HG02852 (cell line): ENCODE measurements at regions not wholly inside any gene's neighbourhood (a gene's known extent, or its start where the extent isn't known, plus 50 kb on each side); places are given as distances from the start of the nearest gene placed in this dataset.

Source experiments
- ATAC-seq: cut with Tn5 transposase; IDR thresholded peaks from one replicate; pipeline ENCODE4 v1.9.1; 2021; ENCODE audit warnings: mild to moderate bottlenecking, moderate library complexity; ENCODE audit not compliant: unreplicated experiment

DNA sequence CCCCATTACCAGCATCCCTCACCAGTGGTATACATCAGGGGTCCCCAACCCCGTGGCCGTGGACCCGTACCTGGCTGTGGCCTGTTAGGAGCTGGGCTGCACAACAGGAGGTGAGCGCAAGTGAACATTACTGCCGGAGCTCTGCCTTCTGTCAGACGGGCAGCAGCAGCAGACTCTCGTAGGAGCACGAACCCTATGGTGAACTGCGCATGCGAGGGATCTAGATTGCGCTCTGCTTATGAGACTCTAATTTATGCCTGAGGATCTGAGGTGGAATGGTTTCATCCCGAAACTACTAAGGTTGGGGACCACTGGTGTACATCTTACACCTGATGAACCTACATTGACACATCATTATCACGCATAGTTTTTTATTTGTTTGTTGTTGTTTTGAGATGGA lies 52.8 kb upstream of the DHX15 start:
- no peak for ATAC-seq

GRCh38 chr4:24638396-24638875 lies 54.1 kb upstream of the DHX15 start:
- no peak for ATAC-seq

DNA sequence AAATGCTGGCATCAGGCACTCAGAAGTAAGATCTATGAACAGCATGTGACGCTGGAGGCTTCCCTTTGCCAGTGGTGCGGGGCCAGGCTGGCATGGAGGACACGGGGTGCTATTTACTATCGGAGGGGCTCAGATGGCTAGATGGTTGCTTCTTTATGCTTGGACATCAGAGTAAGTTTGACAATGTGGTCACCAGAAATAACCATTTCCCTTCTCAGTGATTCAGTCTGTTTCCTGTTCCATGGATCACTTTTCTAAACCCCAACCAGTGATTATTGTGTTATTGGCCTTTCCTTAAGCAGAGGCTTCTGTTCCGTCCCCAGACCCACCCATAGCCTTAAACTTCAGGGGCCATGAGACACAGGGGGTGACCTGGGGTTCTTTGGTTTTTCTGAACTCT lies 55.4 kb upstream of the DHX15 start:
- ATAC-seq: no peak

- ATAC-seq: no peak
Observed at GRCh38 chr4:24640366-24640765, 56.0 kb upstream of the DHX15 start.

DNA sequence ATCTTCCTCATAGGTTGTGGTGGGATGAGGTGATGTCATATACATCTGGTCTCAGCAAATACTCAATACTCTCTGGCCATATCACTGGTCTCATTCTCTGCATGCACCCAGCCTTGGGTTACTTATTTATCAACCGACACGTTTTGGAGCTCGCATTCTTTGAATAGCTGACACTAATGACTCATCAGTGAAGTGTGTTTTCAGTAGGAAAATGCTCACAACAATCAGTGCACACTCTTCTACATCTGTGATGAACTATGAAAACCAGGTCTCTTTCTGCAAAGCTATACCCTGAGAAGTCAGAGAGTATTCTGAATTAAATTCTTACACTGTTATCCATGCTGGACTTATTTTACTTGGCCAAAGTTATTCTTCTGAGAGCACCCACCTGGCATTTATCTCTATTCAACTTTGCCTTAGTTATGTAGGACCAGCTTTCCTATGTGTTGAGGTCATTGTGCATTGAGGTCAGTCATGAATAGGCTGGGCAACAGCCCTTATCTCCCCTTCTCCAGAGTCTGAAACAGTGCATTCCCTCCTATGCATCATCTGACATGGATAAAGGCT lies 58.7 kb upstream of the DHX15 start:
- no peak for ATAC-seq

DNA sequence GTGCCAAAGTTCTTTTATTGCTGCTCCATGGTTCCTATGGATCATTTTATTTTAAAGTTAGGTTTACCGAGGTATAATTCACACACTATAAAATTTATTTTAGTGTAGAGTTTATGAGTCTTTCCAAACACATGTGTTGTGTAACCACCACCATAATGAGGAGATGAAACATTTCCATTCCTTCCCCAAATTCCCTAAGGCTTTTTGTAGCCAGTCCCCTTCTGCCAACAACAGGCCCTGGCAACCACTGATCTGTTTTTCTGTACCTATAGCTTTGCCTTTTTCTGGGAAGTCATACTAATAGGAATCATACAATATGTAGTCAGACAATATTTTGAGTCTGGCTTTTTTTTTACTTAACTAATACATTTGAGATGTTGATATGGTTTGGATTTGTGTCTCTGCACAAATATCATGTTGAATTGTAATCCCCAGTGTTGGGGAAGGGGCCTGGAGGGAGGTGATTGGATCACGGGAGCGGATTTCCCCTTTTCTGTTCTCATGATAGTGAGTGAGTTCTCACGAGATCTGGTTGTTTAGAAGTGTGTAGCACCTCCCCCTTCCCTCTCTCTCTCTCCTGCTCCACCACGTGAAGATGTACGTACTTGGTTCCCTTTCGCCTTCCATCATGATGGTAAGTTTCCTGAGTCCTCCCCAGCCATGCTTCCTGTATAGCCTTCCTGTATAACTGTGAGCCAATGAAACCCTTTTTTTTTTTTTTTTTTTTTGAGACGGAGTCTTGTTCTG lies 59.6 kb upstream of the DHX15 start:
- ATAC-seq: no peak

GRCh38 chr4:24644983-24645764 lies 60.8 kb upstream of the DHX15 start:
- ATAC-seq: no peak

GRCh38 chr4:24645765-24646550 lies 61.6 kb upstream of the DHX15 start:
- ATAC-seq: no peak

GRCh38 chr4:24646798-24647460 lies 62.6 kb upstream of the DHX15 start:
- ATAC-seq: no peak

DNA sequence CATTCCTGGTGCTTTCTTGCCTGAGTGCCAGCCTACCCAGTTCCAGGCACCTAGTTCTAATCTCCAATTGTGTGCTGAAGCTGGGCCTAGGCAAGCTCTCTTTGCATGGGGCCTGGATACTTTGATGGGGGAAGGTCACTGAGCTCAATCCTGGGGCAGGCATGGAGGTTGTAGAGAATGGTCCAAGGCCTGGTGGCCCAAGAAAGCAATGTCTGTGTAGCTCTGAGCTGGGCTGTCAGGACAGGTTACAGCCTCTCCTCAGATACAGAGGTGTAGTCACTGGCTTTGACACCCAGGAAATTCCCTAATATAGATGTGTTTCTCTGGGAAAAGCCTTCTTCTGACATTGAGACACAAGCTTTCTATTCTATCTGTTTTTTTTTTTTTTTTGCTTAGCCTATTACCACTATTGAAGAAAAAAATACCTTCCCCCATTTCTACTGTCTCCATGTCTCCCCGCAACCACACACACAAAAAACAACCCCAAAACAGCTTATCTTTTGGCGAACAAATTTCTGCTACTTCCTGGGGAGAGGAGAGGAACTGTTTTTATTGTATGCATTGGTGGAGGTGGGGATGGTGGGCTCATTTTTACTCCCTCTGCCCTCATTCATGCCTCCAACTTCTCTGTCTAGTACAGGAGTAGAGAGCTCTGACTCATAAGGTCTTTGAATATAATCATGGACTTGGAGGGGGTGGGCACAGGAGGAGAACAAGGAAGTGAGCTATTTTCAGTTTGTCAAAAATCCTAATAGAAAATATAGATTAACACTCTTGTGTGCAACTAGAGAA lies 66.7 kb upstream of the DHX15 start:
- ATAC-seq: no peak

DNA sequence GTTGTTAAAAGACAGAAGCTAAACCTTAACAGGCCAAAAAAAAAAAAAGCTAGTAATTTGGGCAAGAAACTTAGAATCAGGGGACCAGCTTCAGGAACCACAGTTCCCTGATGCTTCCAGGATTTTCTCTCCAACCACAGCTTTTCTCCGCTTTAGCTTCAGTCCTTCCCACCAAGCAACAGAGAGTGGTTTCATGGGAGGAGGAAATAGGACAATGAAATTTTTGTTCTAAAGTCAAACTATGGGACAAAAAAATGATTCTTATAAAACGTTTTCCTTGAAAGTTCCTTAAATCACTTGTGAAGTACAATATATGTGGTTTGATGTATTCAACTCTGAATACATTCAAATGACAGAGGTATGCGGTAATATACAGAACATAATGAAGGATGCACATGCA lies 71.0 kb upstream of the DHX15 start:
- no peak for ATAC-seq

DNA sequence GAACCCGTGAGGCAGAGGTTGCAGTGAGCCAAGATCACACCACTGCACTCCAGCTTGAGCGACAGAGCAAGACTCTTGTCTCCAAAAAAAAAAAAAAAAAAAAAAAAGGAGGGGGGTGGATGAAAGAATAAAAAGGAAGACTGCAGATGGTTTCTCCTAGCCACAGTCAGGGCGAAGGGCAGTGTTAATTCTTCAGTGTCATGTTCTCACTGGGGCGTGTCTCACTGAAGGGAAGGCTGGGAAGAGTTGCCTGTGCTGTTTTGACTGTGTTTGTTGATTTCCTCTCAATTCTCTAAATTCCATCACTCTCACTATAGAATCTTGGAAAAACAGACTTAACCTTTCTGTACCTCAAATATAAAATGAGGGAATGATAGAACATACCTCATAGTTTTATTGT lies 71.6 kb upstream of the DHX15 start:
- ATAC-seq: no peak

- no peak for ATAC-seq
Observed at GRCh38 chr4:24656906-24657305, 72.6 kb upstream of the DHX15 start.

- ATAC-seq: peak; percentile 98
Observed at GRCh38 chr4:24657768-24658617, 73.6 kb upstream of the DHX15 start.

DNA sequence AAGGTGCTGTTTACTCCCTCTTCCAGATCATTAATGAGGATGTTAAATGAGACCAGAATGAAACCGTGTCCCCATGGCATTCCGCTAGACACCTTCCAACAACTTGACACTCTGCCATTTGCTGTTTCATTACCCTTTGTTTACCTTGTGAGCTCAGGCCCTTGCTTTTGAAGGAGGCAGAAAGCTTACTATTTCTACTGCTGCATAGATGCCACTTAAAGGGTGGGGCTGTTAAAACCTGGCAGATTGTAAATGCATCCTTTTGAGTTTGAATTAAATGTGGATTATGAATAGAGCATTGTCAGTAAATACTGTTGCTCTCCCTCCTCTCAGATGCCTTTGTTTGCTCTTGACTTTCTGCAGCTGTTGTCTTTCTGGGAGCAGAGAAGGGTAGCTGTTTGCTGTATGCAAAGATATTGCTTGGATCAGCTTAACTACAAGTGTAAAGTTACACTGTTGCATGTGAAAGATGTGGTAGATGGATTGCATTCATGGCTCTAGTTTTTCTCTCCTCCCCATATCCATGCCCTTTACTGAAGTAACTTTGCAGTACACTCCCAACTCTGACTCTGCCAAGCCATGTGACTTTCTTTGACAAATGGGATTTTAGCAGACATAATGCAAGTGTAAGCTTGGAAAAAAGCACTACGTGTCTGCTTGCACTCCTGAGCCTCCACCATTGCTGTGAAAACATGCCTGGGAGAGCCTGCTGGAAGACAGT lies 75.0 kb upstream of the DHX15 start:
- ATAC-seq: no peak

DNA sequence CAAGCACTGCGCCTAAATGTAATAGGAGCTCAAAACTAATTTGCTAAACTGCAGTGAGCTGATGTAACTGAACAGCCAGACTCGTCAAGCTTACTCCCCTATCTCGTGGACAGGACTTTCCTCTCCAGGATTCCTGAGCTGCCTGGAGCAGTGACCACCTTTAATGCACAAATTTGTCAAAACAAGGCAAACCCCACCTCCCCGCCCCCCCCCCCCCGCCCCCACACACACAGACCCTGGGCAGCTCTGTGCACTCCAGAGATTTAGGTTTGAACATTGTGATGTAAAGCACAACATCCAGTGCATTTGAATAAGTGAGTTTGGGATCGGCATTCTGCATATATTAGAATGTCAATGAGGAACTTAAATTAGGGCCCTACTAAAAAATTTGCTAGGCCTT lies 77.7 kb upstream of the DHX15 start:
- no peak for ATAC-seq

- no peak for ATAC-seq
Observed at GRCh38 chr4:24662542-24662941, 78.2 kb upstream of the DHX15 start.

- ATAC-seq: no peak
Observed at GRCh38 chr4:24664956-24665355, 80.6 kb upstream of the DHX15 start.
